ENCODE measurements at regions not wholly inside any gene's neighbourhood (a gene's known extent, or its start where the extent isn't known, plus 50 kb on each side); places are given as distances from the start of the nearest gene placed in this dataset.

GRCh38 chr17:83155128-83156121, 76.0 kb downstream of the METRNL start:
- TF ChIP-seq CTCF (IDR thresholded peaks at IDR 0.05), result no peak
- Histone ChIP-seq H3K4me1 (peaks cover 0 to 9% (median 0%) of the 10 kb centered on the region in 4 donors), H3K9me3 (no peaks in the 10 kb centered on the region), H3K4me3 (no peak overlapping the region), H3K27ac (no peak overlapping the region), H3K27me3 (no peaks in the 10 kb centered on the region), H3K36me3 (no peaks in the 10 kb centered on the region)
- DNase-seq, result peak; percentile 69 to 76
- intact Hi-C loops (cut with DNase I; ENCODE audit: low total_unique reads), result no loop called here

- no peak for TF ChIP-seq CTCF (IDR thresholded peaks at IDR 0.05)
- peak in 1 of 2 donors; percentile 38 for DNase-seq
- no peak overlapping the region for H3K4me3 ChIP-seq
- no peaks in the 10 kb centered on the region for H3K36me3 ChIP-seq
- H3K27ac ChIP-seq, result no peak overlapping the region
- intact Hi-C loops (cut with DNase I; ENCODE audit: low total_unique reads), result no loop called here
- no peaks in the 10 kb centered on the region for H3K9me3 ChIP-seq
- no peaks in the 10 kb centered on the region for H3K27me3 ChIP-seq
- peaks cover 0 to 8% (median 0%) of the 10 kb centered on the region in 4 donors for H3K4me1 ChIP-seq
These were observed 77.0 kb downstream of the METRNL start for GRCh38 chr17:83156408-83156807.

- no peaks in the 10 kb centered on the region for H3K27me3 ChIP-seq
- no peak overlapping the region for H3K27ac ChIP-seq
- H3K36me3 ChIP-seq, result no peaks in the 10 kb centered on the region
- intact Hi-C loops (cut with DNase I; ENCODE audit: low total_unique reads), result no loop called here
- H3K4me3 ChIP-seq, result no peak overlapping the region
- peak in 1 of 2 donors; percentile 34 for DNase-seq
- no peaks in the 10 kb centered on the region for H3K9me3 ChIP-seq
- H3K4me1 ChIP-seq, result no peaks in the 10 kb centered on the region
- TF ChIP-seq CTCF (IDR thresholded peaks at IDR 0.05), result no peak
These were observed 80.0 kb downstream of the METRNL start for GRCh38 chr17:83159204-83160049.

- DNase-seq, result peak in 1 of 2 donors; percentile 12
- intact Hi-C loops (cut with DNase I; ENCODE audit: low total_unique reads), result no loop called here
These were observed 81.3 kb downstream of the METRNL start for GRCh38 chr17:83160443-83161297.

More at GRCh38 chr17:83160443-83161297, 81.3 kb downstream of the METRNL start:
- H3K36me3 ChIP-seq, result no peaks in the 10 kb centered on the region
- no peaks in the 10 kb centered on the region for H3K9me3 ChIP-seq
- H3K27me3 ChIP-seq, result no peaks in the 10 kb centered on the region
- H3K4me3 ChIP-seq, result no peak overlapping the region
- no peaks in the 10 kb centered on the region for H3K4me1 ChIP-seq
- no peak overlapping the region for H3K27ac ChIP-seq
- no peak for TF ChIP-seq CTCF (IDR thresholded peaks at IDR 0.05)
